ENCODE measurements at regions not wholly inside any gene's neighbourhood (a gene's known extent, or its start where the extent isn't known, plus 50 kb on each side); places are given as distances from the start of the nearest gene placed in this dataset.

GRCh38 chr2:174664084-174664759 is 66.6 kb upstream of the WIPF1 start:
- Histone ChIP-seq H3K4me2 (ENCODE audit: low read length) (no peak overlapping the region), H3K27me3 (ENCODE audit: low read length) (no peaks in the 10 kb centered on the region), H3F3A (ENCODE audit: low read length, unreplicated experiment) (no peaks in the 10 kb centered on the region), H3K4me3 (ENCODE audit: low read length) (no peak overlapping the region), H3K9me3 (ENCODE audit: low read length) (no peaks in the 10 kb centered on the region), H3K9me2 (replicated peaks; ENCODE audit: low read length) (no peaks in the 10 kb centered on the region), H3K36me3 (ENCODE audit: low read depth, low read length) (no peaks in the 10 kb centered on the region), H2AFZ (ENCODE audit: low read length) (no peak overlapping the region), H3K9ac (ENCODE audit: low read length) (no peak overlapping the region), H3K27ac (ENCODE audit: low read length) (no peak overlapping the region), H3K4me1 (ENCODE audit: insufficient read depth, low read length) (peaks cover 10% of the 10 kb centered on the region), H3K79me2 (ENCODE audit: low read length) (no peaks in the 10 kb centered on the region), H4K20me1 (ENCODE audit: low read length) (no peaks in the 10 kb centered on the region)
- intact Hi-C loops (cut with micrococcal nuclease), result no loop called here
- no peak for DNase-seq
- ChIA-PET POLR2A (ENCODE audit: unreplicated experiment) (no interaction called here), CTCF (no interaction called here)
- TF ChIP-seq EZH2 (IDR thresholded peaks at IDR 0.05; ENCODE audit: low read length, unreplicated experiment), result no peak
- TF ChIP-seq EZH2phosphoT487 (IDR thresholded peaks at IDR 0.05; ENCODE audit: borderline replicate concordance, low read length), result no peak
- TF ChIP-seq, protein P1, sequence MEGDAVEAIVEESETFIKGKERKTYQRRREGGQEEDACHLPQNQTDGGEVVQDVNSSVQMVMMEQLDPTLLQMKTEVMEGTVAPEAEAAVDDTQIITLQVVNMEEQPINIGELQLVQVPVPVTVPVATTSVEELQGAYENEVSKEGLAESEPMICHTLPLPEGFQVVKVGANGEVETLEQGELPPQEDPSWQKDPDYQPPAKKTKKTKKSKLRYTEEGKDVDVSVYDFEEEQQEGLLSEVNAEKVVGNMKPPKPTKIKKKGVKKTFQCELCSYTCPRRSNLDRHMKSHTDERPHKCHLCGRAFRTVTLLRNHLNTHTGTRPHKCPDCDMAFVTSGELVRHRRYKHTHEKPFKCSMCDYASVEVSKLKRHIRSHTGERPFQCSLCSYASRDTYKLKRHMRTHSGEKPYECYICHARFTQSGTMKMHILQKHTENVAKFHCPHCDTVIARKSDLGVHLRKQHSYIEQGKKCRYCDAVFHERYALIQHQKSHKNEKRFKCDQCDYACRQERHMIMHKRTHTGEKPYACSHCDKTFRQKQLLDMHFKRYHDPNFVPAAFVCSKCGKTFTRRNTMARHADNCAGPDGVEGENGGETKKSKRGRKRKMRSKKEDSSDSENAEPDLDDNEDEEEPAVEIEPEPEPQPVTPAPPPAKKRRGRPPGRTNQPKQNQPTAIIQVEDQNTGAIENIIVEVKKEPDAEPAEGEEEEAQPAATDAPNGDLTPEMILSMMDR (conservative IDR thresholded peaks at IDR 0.05; ENCODE audit: low read depth, low read length), result no peak
- no peak for ATAC-seq
- BruUV-seq (replicated peaks), result no TSS peak

DNA sequence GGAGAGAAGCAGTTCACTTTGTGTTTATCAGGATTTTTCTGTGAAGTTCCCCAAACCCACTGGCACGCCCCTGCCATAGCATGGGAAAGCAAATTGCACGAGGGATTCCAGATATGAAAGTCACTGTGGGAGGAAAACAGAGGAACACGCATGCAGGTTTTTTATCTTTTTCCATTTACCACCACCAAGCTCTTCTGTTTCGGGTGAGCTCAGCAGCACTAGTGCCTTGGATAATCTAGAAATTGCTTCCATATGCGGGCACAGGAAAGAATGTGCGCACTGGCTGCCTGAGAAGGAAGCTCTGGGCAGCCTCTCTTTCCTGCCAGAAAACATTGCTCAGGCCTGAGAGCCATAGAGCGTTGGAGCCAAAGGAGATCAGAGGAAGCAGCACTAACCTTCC is 65.9 kb upstream of the WIPF1 start:
- intact Hi-C loops (cut with micrococcal nuclease), result no loop called here
- H2AFZ ChIP-seq (ENCODE audit: low read length), result no peak overlapping the region
- DNase-seq (no peak), ATAC-seq (no peak)
- peaks cover 10% of the 10 kb centered on the region for H3K4me1 ChIP-seq (ENCODE audit: insufficient read depth, low read length)
- H3K9ac ChIP-seq (ENCODE audit: low read length), result no peak overlapping the region
- no peaks in the 10 kb centered on the region for H3F3A ChIP-seq (ENCODE audit: low read length, unreplicated experiment)
- H3K27me3 ChIP-seq (ENCODE audit: low read length), result no peaks in the 10 kb centered on the region
- no peak overlapping the region for H3K27ac ChIP-seq (ENCODE audit: low read length)
- H3K79me2 ChIP-seq (ENCODE audit: low read length), result no peaks in the 10 kb centered on the region
- no peaks in the 10 kb centered on the region for H4K20me1 ChIP-seq (ENCODE audit: low read length)
- ChIA-PET POLR2A (ENCODE audit: unreplicated experiment) (no interaction called here), CTCF (no interaction called here)
- BruUV-seq (replicated peaks), result no TSS peak
- no peak overlapping the region for H3K4me3 ChIP-seq (ENCODE audit: low read length)
- H3K4me2 ChIP-seq (ENCODE audit: low read length), result no peak overlapping the region
- H3K9me2 ChIP-seq (replicated peaks; ENCODE audit: low read length), result no peaks in the 10 kb centered on the region
- no peak for TF ChIP-seq EZH2phosphoT487 (IDR thresholded peaks at IDR 0.05; ENCODE audit: borderline replicate concordance, low read length)
- no peak for TF ChIP-seq EZH2 (IDR thresholded peaks at IDR 0.05; ENCODE audit: low read length, unreplicated experiment)
- TF ChIP-seq, protein P1 (conservative IDR thresholded peaks at IDR 0.05; ENCODE audit: low read depth, low read length), result no peak
- no peaks in the 10 kb centered on the region for H3K9me3 ChIP-seq (ENCODE audit: low read length)
- H3K36me3 ChIP-seq (ENCODE audit: low read depth, low read length), result no peaks in the 10 kb centered on the region

DNA sequence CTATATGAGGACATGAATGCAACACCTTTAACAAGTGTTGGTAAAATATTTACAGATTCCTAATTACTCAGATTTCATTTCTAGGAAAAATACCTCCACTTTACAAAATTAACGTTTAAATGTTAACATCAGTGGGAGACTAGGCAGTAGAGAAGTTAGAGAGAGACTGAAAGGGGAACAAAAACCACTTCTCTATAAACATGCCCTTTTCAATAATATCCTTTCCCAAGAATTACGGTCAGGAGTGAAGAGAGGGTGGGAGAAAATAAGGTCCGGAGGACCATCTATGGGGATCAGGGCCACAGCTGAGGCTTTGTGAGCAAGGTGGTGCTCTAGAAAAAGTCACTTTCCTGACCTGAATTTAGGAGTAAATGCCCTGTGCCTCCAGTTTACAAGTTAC is 65.3 kb upstream of the WIPF1 start:
- Histone ChIP-seq H3K9me3 (ENCODE audit: low read length) (no peaks in the 10 kb centered on the region), H3K4me1 (ENCODE audit: insufficient read depth, low read length) (peaks cover 10% of the 10 kb centered on the region), H3K36me3 (ENCODE audit: low read depth, low read length) (no peaks in the 10 kb centered on the region), H3K79me2 (ENCODE audit: low read length) (no peaks in the 10 kb centered on the region), H2AFZ (ENCODE audit: low read length) (no peak overlapping the region), H3K4me2 (ENCODE audit: low read length) (no peak overlapping the region), H3K27ac (ENCODE audit: low read length) (no peak overlapping the region), H3K9ac (ENCODE audit: low read length) (no peak overlapping the region), H4K20me1 (ENCODE audit: low read length) (no peaks in the 10 kb centered on the region), H3K4me3 (ENCODE audit: low read length) (no peak overlapping the region), H3K27me3 (ENCODE audit: low read length) (no peaks in the 10 kb centered on the region), H3K9me2 (replicated peaks; ENCODE audit: low read length) (no peaks in the 10 kb centered on the region), H3F3A (ENCODE audit: low read length, unreplicated experiment) (no peaks in the 10 kb centered on the region)
- DNase-seq (no peak), ATAC-seq (no peak)
- TF ChIP-seq EZH2 (IDR thresholded peaks at IDR 0.05; ENCODE audit: low read length, unreplicated experiment) (no peak), EZH2phosphoT487 (IDR thresholded peaks at IDR 0.05; ENCODE audit: borderline replicate concordance, low read length) (no peak)
- TF ChIP-seq, protein P1 (conservative IDR thresholded peaks at IDR 0.05; ENCODE audit: low read depth, low read length), result no peak
- CTCF ChIA-PET, result no interaction called here
- POLR2A ChIA-PET (ENCODE audit: unreplicated experiment), result no interaction called here
- no TSS peak for BruUV-seq (replicated peaks)
- intact Hi-C loops (cut with micrococcal nuclease), result no loop called here

Data from PC-3 (cell line).